ENCODE measurements at regions not wholly inside any gene's neighbourhood (a gene's known extent, or its start where the extent isn't known, plus 50 kb on each side); places are given as distances from the start of the nearest gene placed in this dataset.

- Histone ChIP-seq H3K4me1 (ENCODE audit: insufficient read depth, low read length) (no peaks in the 10 kb centered on the region), H3K4me3 (ENCODE audit: low read length in 2 of 2) (no peak overlapping the region), H3K27ac (ENCODE audit: low read depth, low read length) (no peak overlapping the region), H3K9me3 (ENCODE audit: control insufficient read depth in 1 of 2, low read length in 2 of 2) (no peaks in the 10 kb centered on the region), H3K36me3 (ENCODE audit: insufficient read depth, low read length) (no peaks in the 10 kb centered on the region), H3K27me3 (ENCODE audit: insufficient read depth, low read length) (no peaks in the 10 kb centered on the region)
- peaks cover 0 to 1% of the 10 kb centered on the region in 2 donors for H3K27me3 Mint-ChIP-seq
- H3K4me3 Mint-ChIP-seq, result no peak overlapping the region
- H3K27ac Mint-ChIP-seq, result no peak overlapping the region
- no peaks in the 10 kb centered on the region for H3K9me3 Mint-ChIP-seq
- H3K4me1 Mint-ChIP-seq, result peaks cover 0 to 3% (median 0%) of the 10 kb centered on the region in 4 donors
- ChIA-PET CTCF (ENCODE audit: partially characterized antibody) (no interaction called here), POLR2A (ENCODE audit: partially characterized antibody) (no interaction called here)
- no peak for DNase-seq
- intact Hi-C loops (cut with micrococcal nuclease), result no loop called here
- no peaks in the 10 kb centered on the region for H3K36me3 Mint-ChIP-seq
Measured at GRCh38 chr17:72432143-72432621, 311.4 kb downstream of the SOX9 start.

- no peak for DNase-seq
- Mint-ChIP-seq H3K4me1 (peaks cover 0 to 1% (median 0%) of the 10 kb centered on the region in 4 donors), H3K36me3 (no peaks in the 10 kb centered on the region), H3K27ac (no peak overlapping the region), H3K27me3 (peaks cover 0 to 1% of the 10 kb centered on the region in 2 donors), H3K9me3 (no peaks in the 10 kb centered on the region), H3K4me3 (no peak overlapping the region)
- no peaks in the 10 kb centered on the region for H3K4me1 ChIP-seq (ENCODE audit: insufficient read depth, low read length)
- no peak overlapping the region for H3K4me3 ChIP-seq (ENCODE audit: low read length in 2 of 2)
- ChIA-PET POLR2A (ENCODE audit: partially characterized antibody) (no interaction called here), CTCF (ENCODE audit: partially characterized antibody) (no interaction called here)
- no peaks in the 10 kb centered on the region for H3K27me3 ChIP-seq (ENCODE audit: insufficient read depth, low read length)
- H3K36me3 ChIP-seq (ENCODE audit: insufficient read depth, low read length), result no peaks in the 10 kb centered on the region
- no peaks in the 10 kb centered on the region for H3K9me3 ChIP-seq (ENCODE audit: control insufficient read depth in 1 of 2, low read length in 2 of 2)
- H3K27ac ChIP-seq (ENCODE audit: low read depth, low read length), result no peak overlapping the region
- intact Hi-C loops (cut with micrococcal nuclease), result no loop called here
Measured at GRCh38 chr17:72432881-72433280, 312.1 kb downstream of the SOX9 start.

- no peak for DNase-seq
- peaks cover 0 to 1% (median 0%) of the 10 kb centered on the region in 4 donors for H3K4me1 Mint-ChIP-seq
- peaks cover 0 to 3% (median 0%) of the 10 kb centered on the region in 8 donors for H3K9me3 Mint-ChIP-seq
- no peak overlapping the region for H3K4me3 Mint-ChIP-seq
- intact Hi-C loops (cut with micrococcal nuclease), result no loop called here
- H3K27me3 ChIP-seq (ENCODE audit: insufficient read depth, low read length), result no peaks in the 10 kb centered on the region
- ChIA-PET CTCF (ENCODE audit: partially characterized antibody) (no interaction called here), POLR2A (ENCODE audit: partially characterized antibody) (no interaction called here)
- H3K27ac ChIP-seq (ENCODE audit: low read depth, low read length), result no peak overlapping the region
- no peaks in the 10 kb centered on the region for H3K9me3 ChIP-seq (ENCODE audit: control insufficient read depth in 1 of 2, low read length in 2 of 2)
- no peak overlapping the region for H3K27ac Mint-ChIP-seq
- H3K36me3 Mint-ChIP-seq, result no peaks in the 10 kb centered on the region
- H3K27me3 Mint-ChIP-seq, result no peaks in the 10 kb centered on the region
- H3K4me1 ChIP-seq (ENCODE audit: insufficient read depth, low read length), result no peaks in the 10 kb centered on the region
- H3K4me3 ChIP-seq (ENCODE audit: low read length in 2 of 2), result no peak overlapping the region
- no peaks in the 10 kb centered on the region for H3K36me3 ChIP-seq (ENCODE audit: insufficient read depth, low read length)
Measured at GRCh38 chr17:72433797-72434196, 313.0 kb downstream of the SOX9 start.

GRCh38 chr17:72434581-72434980, 313.8 kb downstream of the SOX9 start:
- no peak overlapping the region for H3K4me3 Mint-ChIP-seq
- intact Hi-C loops (cut with micrococcal nuclease), result no loop called here
- H3K27me3 ChIP-seq (ENCODE audit: insufficient read depth, low read length), result no peaks in the 10 kb centered on the region
- CTCF ChIA-PET (ENCODE audit: partially characterized antibody), result interaction anchor here (0.9 kb wide), 1 partner anchor 122 kb away, joined by 3 read pairs; no protein-coding TSS in a partner anchor
- no peak for DNase-seq
- H3K9me3 Mint-ChIP-seq, result peaks cover 0 to 3% (median 0%) of the 10 kb centered on the region in 8 donors
- H3K4me3 ChIP-seq (ENCODE audit: low read length in 2 of 2), result no peak overlapping the region
- H3K36me3 ChIP-seq (ENCODE audit: insufficient read depth, low read length), result no peaks in the 10 kb centered on the region
- no peaks in the 10 kb centered on the region for H3K4me1 ChIP-seq (ENCODE audit: insufficient read depth, low read length)
- H3K27ac ChIP-seq (ENCODE audit: low read depth, low read length), result no peak overlapping the region
- no peak overlapping the region for H3K27ac Mint-ChIP-seq
- no peaks in the 10 kb centered on the region for H3K36me3 Mint-ChIP-seq
- H3K4me1 Mint-ChIP-seq, result peaks cover 0 to 1% (median 0%) of the 10 kb centered on the region in 4 donors
- POLR2A ChIA-PET (ENCODE audit: partially characterized antibody), result no interaction called here
- no peaks in the 10 kb centered on the region for H3K27me3 Mint-ChIP-seq
- no peaks in the 10 kb centered on the region for H3K9me3 ChIP-seq (ENCODE audit: control insufficient read depth in 1 of 2, low read length in 2 of 2)

GRCh38 chr17:72434991-72435618, 314.3 kb downstream of the SOX9 start:
- Histone ChIP-seq H3K4me1 (ENCODE audit: insufficient read depth, low read length) (no peaks in the 10 kb centered on the region), H3K4me3 (ENCODE audit: low read length in 2 of 2) (no peak overlapping the region), H3K27me3 (ENCODE audit: insufficient read depth, low read length) (no peaks in the 10 kb centered on the region), H3K27ac (ENCODE audit: low read depth, low read length) (no peak overlapping the region), H3K36me3 (ENCODE audit: insufficient read depth, low read length) (no peaks in the 10 kb centered on the region), H3K9me3 (ENCODE audit: control insufficient read depth in 1 of 2, low read length in 2 of 2) (no peaks in the 10 kb centered on the region)
- intact Hi-C loops (cut with micrococcal nuclease), result no loop called here
- Mint-ChIP-seq H3K27ac (no peak overlapping the region), H3K4me3 (no peak overlapping the region), H3K27me3 (no peaks in the 10 kb centered on the region), H3K36me3 (no peaks in the 10 kb centered on the region), H3K9me3 (peaks cover 0 to 3% (median 0%) of the 10 kb centered on the region in 8 donors), H3K4me1 (peaks cover 0 to 1% (median 0%) of the 10 kb centered on the region in 4 donors)
- ChIA-PET CTCF (ENCODE audit: partially characterized antibody) (interaction anchor here (0.9 kb wide), 1 partner anchor 122 kb away, joined by 3 read pairs; no protein-coding TSS in a partner anchor), POLR2A (ENCODE audit: partially characterized antibody) (no interaction called here)
- no peak for DNase-seq

- Mint-ChIP-seq H3K9me3 (peaks cover 0 to 5% (median 0%) of the 10 kb centered on the region in 8 donors), H3K27ac (no peak overlapping the region), H3K4me1 (peaks cover 0 to 1% (median 0%) of the 10 kb centered on the region in 4 donors), H3K4me3 (no peak overlapping the region), H3K36me3 (no peaks in the 10 kb centered on the region), H3K27me3 (peaks cover 0 to 2% of the 10 kb centered on the region in 2 donors)
- DNase-seq, result no peak
- no peaks in the 10 kb centered on the region for H3K4me1 ChIP-seq (ENCODE audit: insufficient read depth, low read length)
- no peaks in the 10 kb centered on the region for H3K9me3 ChIP-seq (ENCODE audit: control insufficient read depth in 1 of 2, low read length in 2 of 2)
- intact Hi-C loops (cut with micrococcal nuclease), result no loop called here
- H3K4me3 ChIP-seq (ENCODE audit: low read length in 2 of 2), result no peak overlapping the region
- no peak overlapping the region for H3K27ac ChIP-seq (ENCODE audit: low read depth, low read length)
- H3K36me3 ChIP-seq (ENCODE audit: insufficient read depth, low read length), result no peaks in the 10 kb centered on the region
- CTCF ChIA-PET (ENCODE audit: partially characterized antibody), result no interaction called here
- no peaks in the 10 kb centered on the region for H3K27me3 ChIP-seq (ENCODE audit: insufficient read depth, low read length)
- POLR2A ChIA-PET (ENCODE audit: partially characterized antibody), result no interaction called here
Measured at GRCh38 chr17:72438783-72439182, 318.0 kb downstream of the SOX9 start.

- no peaks in the 10 kb centered on the region for H3K27me3 ChIP-seq (ENCODE audit: insufficient read depth, low read length)
- H3K27ac ChIP-seq (ENCODE audit: low read depth, low read length), result no peak overlapping the region
- H3K9me3 ChIP-seq (ENCODE audit: control insufficient read depth in 1 of 2, low read length in 2 of 2), result no peaks in the 10 kb centered on the region
- H3K36me3 Mint-ChIP-seq, result no peaks in the 10 kb centered on the region
- peaks cover 0 to 5% (median 0%) of the 10 kb centered on the region in 8 donors for H3K9me3 Mint-ChIP-seq
- ChIA-PET CTCF (ENCODE audit: partially characterized antibody) (no interaction called here), POLR2A (ENCODE audit: partially characterized antibody) (no interaction called here)
- DNase-seq, result no peak
- no peak overlapping the region for H3K4me3 ChIP-seq (ENCODE audit: low read length in 2 of 2)
- intact Hi-C loops (cut with micrococcal nuclease), result no loop called here
- no peaks in the 10 kb centered on the region for H3K4me1 ChIP-seq (ENCODE audit: insufficient read depth, low read length)
- no peak overlapping the region for H3K27ac Mint-ChIP-seq
- H3K27me3 Mint-ChIP-seq, result peaks cover 0 to 2% of the 10 kb centered on the region in 2 donors
- peaks cover 0 to 1% (median 0%) of the 10 kb centered on the region in 4 donors for H3K4me1 Mint-ChIP-seq
- no peak overlapping the region for H3K4me3 Mint-ChIP-seq
- H3K36me3 ChIP-seq (ENCODE audit: insufficient read depth, low read length), result no peaks in the 10 kb centered on the region
Measured at GRCh38 chr17:72439893-72440502, 319.2 kb downstream of the SOX9 start.

Data from CD4-positive, alpha-beta memory T cell (primary cell).